PC-3 (cell line): ENCODE measurements at regions not wholly inside any gene's neighbourhood (a gene's known extent, or its start where the extent isn't known, plus 50 kb on each side); places are given as distances from the start of the nearest gene placed in this dataset.
"Not testable (repeated sequence)": the region's sequence is repeated elsewhere in the genome, so short reads cannot be mapped to it uniquely, and the experiment has no call there.

Source experiments
- ATAC-seq: fragments of 200-7000 bp; cut with Tn5 transposase; 2 replicates; pipeline ENCODE4 v1.9.1; 2020; ENCODE audit warnings: mild to moderate bottlenecking, moderate library complexity
- BruUV-seq: library from RNA; stranded (reverse); fragments of 400-500 nt; replicated peaks from 2 replicates; lab custom pipeline; 2021; lab: Mats Ljungman, UMichigan
- CTCF ChIA-PET: fragments of 300-600 bp; sonication (Branson Sonifier 250); formaldehyde crosslinking; loops from one replicate; lab custom pipeline; 2022; ENCODE audit warnings: antibody characterized with exemption; lab: Charles Lee
- POLR2A ChIA-PET: fragments of 300-600 bp; sonication (Branson Sonifier 250); formaldehyde crosslinking; loops from one replicate; lab custom pipeline; 2022; ENCODE audit warnings: antibody characterized with exemption; ENCODE audit not compliant: unreplicated experiment; lab: Charles Lee
- DNase-seq: peaks from one replicate; pipeline ENCODE4 v3.0.0-alpha.2; 2015
- H2AFZ ChIP-seq: fragments of 300-600 bp; sonication (generic); 2 replicates; pipeline ENCODE4 v1.6.0; 2016; ENCODE audit warnings: antibody characterized with exemption, low read length
- H3F3A ChIP-seq: fragments of 300-600 bp; sonication (generic); one replicate; pipeline ENCODE4 v1.6.0; 2017; ENCODE audit warnings: antibody characterized with exemption, low read length, control low read depth, mild to moderate bottlenecking; ENCODE audit not compliant: unreplicated experiment
- H3K27ac ChIP-seq: fragments of 300-600 bp; sonication (generic); 2 replicates; pipeline ENCODE4 v1.5.1; 2016; ENCODE audit warnings: mild to moderate bottlenecking, low read length
- H3K27me3 ChIP-seq: fragments of 300-600 bp; sonication (generic); 2 replicates; pipeline ENCODE4 v1.6.1; 2016; ENCODE audit warnings: low read length, mixed read lengths
- H3K36me3 ChIP-seq: fragments of 300-600 bp; sonication (generic); 2 replicates; pipeline ENCODE4 v1.6.1; 2016; ENCODE audit warnings: low read depth, mixed run types, low read length, mixed read lengths
- H3K4me1 ChIP-seq: fragments of 300-600 bp; sonication (generic); 2 replicates; pipeline ENCODE4 v1.5.1; 2016; ENCODE audit warnings: low read length; ENCODE audit not compliant: insufficient read depth
- H3K4me2 ChIP-seq: fragments of 300-600 bp; sonication (generic); 2 replicates; pipeline ENCODE4 v1.6.0; 2016; ENCODE audit warnings: low read length
- H3K4me3 ChIP-seq: fragments of 300-600 bp; sonication (generic); 2 replicates; pipeline ENCODE4 v1.5.1; 2016; ENCODE audit warnings: mild to moderate bottlenecking, low read length, mixed read lengths
- H3K79me2 ChIP-seq: fragments of 300-600 bp; sonication (generic); 2 replicates; pipeline ENCODE4 v1.6.1; 2017; ENCODE audit warnings: low read length, mixed read lengths
- H3K9ac ChIP-seq: fragments of 300-600 bp; sonication (generic); 2 replicates; pipeline ENCODE4 v1.6.0; 2016; ENCODE audit warnings: mild to moderate bottlenecking, low read length
- H3K9me2 ChIP-seq: fragments of 300-600 bp; sonication (generic); replicated peaks from 2 replicates; pipeline ENCODE4 v1.6.1; 2016; ENCODE audit warnings: mixed run types, low read length, mixed read lengths
- H3K9me3 ChIP-seq: fragments of 300-600 bp; sonication (generic); 2 replicates; pipeline ENCODE4 v1.6.1; 2016; ENCODE audit warnings: low read length, mixed read lengths
- H4K20me1 ChIP-seq: fragments of 300-600 bp; sonication (generic); 2 replicates; pipeline ENCODE4 v1.6.1; 2016; ENCODE audit warnings: low read length, mixed read lengths
- CTCF ChIP-seq: fragments of 300-600 bp; sonication (generic); conservative IDR thresholded peaks from 2 replicates; pipeline ENCODE4 v1.5.1; 2017; ENCODE audit warnings: antibody characterized with exemption, low read depth, mild to moderate bottlenecking, low read length
- EZH2 ChIP-seq: fragments of 300-600 bp; sonication (generic); IDR thresholded peaks from one replicate; pipeline ENCODE4 v1.6.1; 2017; ENCODE audit warnings: antibody characterized with exemption, mild to moderate bottlenecking, low read length; ENCODE audit not compliant: unreplicated experiment
- EZH2phosphoT487 ChIP-seq: fragments of 300-600 bp; sonication (generic); IDR thresholded peaks from 2 replicates; pipeline ENCODE4 v1.6.1; 2018; ENCODE audit warnings: mild to moderate bottlenecking, antibody characterized with exemption, low read length, borderline replicate concordance
- intact Hi-C: fragments of 100-400 bp; cut with micrococcal nuclease; formaldehyde crosslinking; loops from 2 replicates; pipeline ENCODE4 v1.9.0; 2023

- H3K9me3 ChIP-seq, result no peaks in the 10 kb centered on the region
- DNase-seq (no peak), ATAC-seq (no peak)
- H3K36me3 ChIP-seq, result no peaks in the 10 kb centered on the region
- no peaks in the 10 kb centered on the region for H3K79me2 ChIP-seq
- H4K20me1 ChIP-seq, result no peaks in the 10 kb centered on the region
- no peaks in the 10 kb centered on the region for H3F3A ChIP-seq
- no peaks in the 10 kb centered on the region for H3K27me3 ChIP-seq
- H3K9ac ChIP-seq, result no peak overlapping the region
- H3K4me2 ChIP-seq, result no peak overlapping the region
- H3K9me2 ChIP-seq, result no peaks in the 10 kb centered on the region
- ChIA-PET POLR2A (no interaction called here), CTCF (no interaction called here)
- BruUV-seq, result no TSS peak
- intact Hi-C loops, result no loop called here
- no peaks in the 10 kb centered on the region for H3K4me1 ChIP-seq
- H2AFZ ChIP-seq, result no peak overlapping the region
- no peak overlapping the region for H3K27ac ChIP-seq
- no peak overlapping the region for H3K4me3 ChIP-seq
- no peak for TF ChIP-seq CTCF
- no peak for TF ChIP-seq EZH2phosphoT487
- TF ChIP-seq EZH2, result no peak
These were observed 100.2 kb upstream of the OR4C13 start for GRCh38 chr11:49851971-49852389.

- ATAC-seq, H3K9me2 ChIP-seq, H3K36me3 ChIP-seq, DNase-seq, H3F3A ChIP-seq, H2AFZ ChIP-seq, H3K4me2 ChIP-seq, CTCF ChIA-PET, POLR2A ChIA-PET, H3K9me3 ChIP-seq, H3K79me2 ChIP-seq, H3K4me3 ChIP-seq, H3K27me3 ChIP-seq, intact Hi-C loops, BruUV-seq, H3K27ac ChIP-seq, H4K20me1 ChIP-seq, H3K4me1 ChIP-seq, H3K9ac ChIP-seq: not testable (repeated sequence)
These were observed 63.3 kb upstream of the OR4C13 start for GRCh38 chr11:49888875-49889274.

- H3K9ac ChIP-seq, POLR2A ChIA-PET: not testable (repeated sequence)
These were observed 60.1 kb upstream of the OR4C13 start for GRCh38 chr11:49891910-49892671.

GRCh38 chr11:49893442-49893841 lies 58.7 kb upstream of the OR4C13 start:
- H3F3A ChIP-seq, H3K9ac ChIP-seq, H3K9me3 ChIP-seq, BruUV-seq, intact Hi-C loops, H3K4me3 ChIP-seq, POLR2A ChIA-PET, H3K9me2 ChIP-seq, DNase-seq, H2AFZ ChIP-seq, H4K20me1 ChIP-seq, CTCF ChIA-PET, H3K4me1 ChIP-seq, H3K27me3 ChIP-seq, H3K36me3 ChIP-seq, H3K4me2 ChIP-seq, ATAC-seq, H3K79me2 ChIP-seq, H3K27ac ChIP-seq: not testable (repeated sequence)

More at GRCh38 chr11:49891910-49892671, 60.1 kb upstream of the OR4C13 start:
- intact Hi-C loops, CTCF ChIA-PET, ATAC-seq, H2AFZ ChIP-seq, H3K4me1 ChIP-seq, H3K4me2 ChIP-seq, H4K20me1 ChIP-seq, BruUV-seq, H3K27ac ChIP-seq, H3K79me2 ChIP-seq, H3K9me3 ChIP-seq, H3K4me3 ChIP-seq, H3F3A ChIP-seq, DNase-seq, H3K36me3 ChIP-seq, H3K27me3 ChIP-seq, H3K9me2 ChIP-seq: not testable (repeated sequence)
